ENCODE measurements at regions not wholly inside any gene's neighbourhood (a gene's known extent, or its start where the extent isn't known, plus 50 kb on each side); places are given as distances from the start of the nearest gene placed in this dataset.

GRCh38 chr21:14836950-14837349, 227.8 kb downstream of the NRIP1 start:
- H3K9me2 ChIP-seq (replicated peaks; ENCODE audit: control insufficient read depth, low read length) = no peaks in the 10 kb centered on the region
- H3F3A ChIP-seq (ENCODE audit: control insufficient read depth, insufficient read depth) = no peaks in the 10 kb centered on the region
- H3K4me2 ChIP-seq (ENCODE audit: low read length) = no peak overlapping the region
- H4K20me1 ChIP-seq (ENCODE audit: control insufficient read depth, insufficient read depth, low read depth, low read length) = no peaks in the 10 kb centered on the region
- H3K79me2 ChIP-seq (ENCODE audit: control insufficient read depth, low read length) = no peaks in the 10 kb centered on the region
- H3K4me1 ChIP-seq (ENCODE audit: control insufficient read depth, low read length) = no peaks in the 10 kb centered on the region
- TF ChIP-seq CTCF (IDR thresholded peaks at IDR 0.05; ENCODE audit: low read depth, low read length, poor library complexity, severe bottlenecking) (no peak), EZH2phosphoT487 (IDR thresholded peaks at IDR 0.05; ENCODE audit: borderline replicate concordance, low read length) (no peak)
- no peak overlapping the region for H3K4me3 ChIP-seq (ENCODE audit: low read length)
- no peaks in the 10 kb centered on the region for H3K27me3 ChIP-seq (ENCODE audit: control insufficient read depth, low read length)
- H3K9me3 ChIP-seq (ENCODE audit: control insufficient read depth, insufficient read depth, low read length) = peaks cover 7% of the 10 kb centered on the region; the same call in 1 of the 2 replicates
- no peak overlapping the region for H3K27ac ChIP-seq (ENCODE audit: low read depth, low read length)
- no peaks in the 10 kb centered on the region for H3K36me3 ChIP-seq (ENCODE audit: control insufficient read depth, low read length)

- no peaks in the 10 kb centered on the region for H3F3A ChIP-seq (ENCODE audit: control insufficient read depth, insufficient read depth)
- no peaks in the 10 kb centered on the region for H3K9me3 ChIP-seq (ENCODE audit: control insufficient read depth, insufficient read depth, low read length)
- no peaks in the 10 kb centered on the region for H3K4me1 ChIP-seq (ENCODE audit: control insufficient read depth, low read length)
- no peaks in the 10 kb centered on the region for H3K27me3 ChIP-seq (ENCODE audit: control insufficient read depth, low read length)
- H3K4me2 ChIP-seq (ENCODE audit: low read length) = no peak overlapping the region
- no peak overlapping the region for H3K27ac ChIP-seq (ENCODE audit: low read depth, low read length)
- H3K4me3 ChIP-seq (ENCODE audit: low read length) = no peak overlapping the region
- no peaks in the 10 kb centered on the region for H4K20me1 ChIP-seq (ENCODE audit: control insufficient read depth, insufficient read depth, low read depth, low read length)
- no peaks in the 10 kb centered on the region for H3K79me2 ChIP-seq (ENCODE audit: control insufficient read depth, low read length)
- H3K9me2 ChIP-seq (replicated peaks; ENCODE audit: control insufficient read depth, low read length) = no peaks in the 10 kb centered on the region
- no peak for TF ChIP-seq CTCF (IDR thresholded peaks at IDR 0.05; ENCODE audit: low read depth, low read length, poor library complexity, severe bottlenecking)
- TF ChIP-seq EZH2phosphoT487 (IDR thresholded peaks at IDR 0.05; ENCODE audit: borderline replicate concordance, low read length) = no peak
- no peaks in the 10 kb centered on the region for H3K36me3 ChIP-seq (ENCODE audit: control insufficient read depth, low read length)
These were observed 231.0 kb downstream of the NRIP1 start for GRCh38 chr21:14833666-14834351.

- TF ChIP-seq CTCF (IDR thresholded peaks at IDR 0.05; ENCODE audit: low read depth, low read length, poor library complexity, severe bottlenecking) (no peak), EZH2phosphoT487 (IDR thresholded peaks at IDR 0.05; ENCODE audit: borderline replicate concordance, low read length) (no peak)
These were observed 231.6 kb downstream of the NRIP1 start for GRCh38 chr21:14833241-14833640.

More at GRCh38 chr21:14833241-14833640, 231.6 kb downstream of the NRIP1 start:
- Histone ChIP-seq H3K9me2 (replicated peaks; ENCODE audit: control insufficient read depth, low read length) (no peaks in the 10 kb centered on the region), H3K27me3 (ENCODE audit: control insufficient read depth, low read length) (no peaks in the 10 kb centered on the region), H3K4me2 (ENCODE audit: low read length) (no peak overlapping the region), H4K20me1 (ENCODE audit: control insufficient read depth, insufficient read depth, low read depth, low read length) (no peaks in the 10 kb centered on the region), H3K36me3 (ENCODE audit: control insufficient read depth, low read length) (no peaks in the 10 kb centered on the region), H3K79me2 (ENCODE audit: control insufficient read depth, low read length) (no peaks in the 10 kb centered on the region), H3F3A (ENCODE audit: control insufficient read depth, insufficient read depth) (no peaks in the 10 kb centered on the region), H3K4me1 (ENCODE audit: control insufficient read depth, low read length) (no peaks in the 10 kb centered on the region), H3K9me3 (ENCODE audit: control insufficient read depth, insufficient read depth, low read length) (no peaks in the 10 kb centered on the region), H3K27ac (ENCODE audit: low read depth, low read length) (no peak overlapping the region), H3K4me3 (ENCODE audit: low read length) (no peak overlapping the region)
